HK-2 (cell line): ENCODE measurements at regions not wholly inside any gene's neighbourhood (a gene's known extent, or its start where the extent isn't known, plus 50 kb on each side); places are given as distances from the start of the nearest gene placed in this dataset.
"Not testable (repeated sequence)": the region's sequence is repeated elsewhere in the genome, so short reads cannot be mapped to it uniquely, and the experiment has no call there.

ENCODE experiments used
- DNase-seq: peaks from one replicate; pipeline ENCODE4 v3.0.0-alpha.2; 2018; ENCODE audit not compliant: unreplicated experiment

- DNase-seq: no peak
These were observed 208.4 kb upstream of the ADAMTS3 start for GRCh38 chr4:72777436-72777835.

- no peak for DNase-seq
These were observed 201.7 kb upstream of the ADAMTS3 start for GRCh38 chr4:72770708-72771107.

GRCh38 chr4:72768364-72768763 lies 199.3 kb upstream of the ADAMTS3 start:
- DNase-seq: peak; percentile 44

DNA sequence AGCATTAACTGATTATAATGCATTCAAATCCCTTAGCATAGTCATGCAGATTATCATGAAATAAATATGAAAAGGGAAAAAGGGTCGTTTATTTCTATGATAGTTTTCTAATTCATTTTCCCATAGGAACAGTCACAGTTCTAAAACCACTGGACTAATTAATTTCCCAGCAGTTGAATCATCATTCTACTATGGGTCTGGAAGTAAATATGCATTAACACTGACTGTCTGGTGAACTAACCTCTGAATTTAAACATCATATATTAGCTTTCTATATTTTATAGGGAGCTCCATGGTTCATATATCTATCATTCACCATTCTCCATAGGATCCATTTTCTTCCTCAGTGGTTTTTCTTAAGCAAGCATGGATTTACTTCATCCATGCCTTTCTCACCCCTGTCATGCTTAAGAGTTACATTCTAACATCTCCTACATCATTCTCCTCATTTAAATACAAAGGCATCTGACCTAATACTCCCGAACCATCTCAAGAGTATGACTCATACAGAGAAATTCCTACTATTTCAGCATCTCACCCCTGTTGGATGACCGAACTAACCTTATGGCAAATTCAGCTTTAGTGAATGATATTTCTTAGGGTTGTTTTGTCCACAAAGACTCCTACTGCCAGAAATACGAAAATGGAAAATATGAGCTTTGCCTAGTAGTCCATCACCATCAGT lies 198.7 kb upstream of the ADAMTS3 start:
- DNase-seq: no peak

- DNase-seq: not testable (repeated sequence)
These were observed 196.8 kb upstream of the ADAMTS3 start for GRCh38 chr4:72765788-72766187.

- DNase-seq: no peak
These were observed 192.5 kb upstream of the ADAMTS3 start for GRCh38 chr4:72761368-72762038.

DNA sequence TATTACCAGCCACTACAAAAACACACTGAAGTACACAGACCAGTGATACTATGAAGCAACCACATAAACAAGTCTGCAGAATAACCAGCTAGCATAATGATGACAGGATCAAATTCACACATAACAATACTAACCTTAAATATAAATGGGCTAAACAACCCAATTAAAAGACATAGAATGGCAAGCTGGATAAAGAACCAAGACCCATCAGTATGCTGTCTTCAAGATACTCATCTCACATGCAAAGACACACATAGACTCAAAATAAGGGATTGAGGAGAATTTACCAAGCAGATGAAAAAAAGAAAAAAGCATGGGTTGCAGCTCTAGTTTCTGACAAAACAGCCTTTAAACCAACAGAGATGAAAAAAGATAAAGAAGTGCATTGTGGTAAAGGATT lies 184.4 kb upstream of the ADAMTS3 start:
- not testable (repeated sequence) for DNase-seq

GRCh38 chr4:72744103-72744725 lies 175.2 kb upstream of the ADAMTS3 start:
- no peak for DNase-seq

- DNase-seq: no peak
These were observed 174.1 kb upstream of the ADAMTS3 start for GRCh38 chr4:72743078-72743477.

DNA sequence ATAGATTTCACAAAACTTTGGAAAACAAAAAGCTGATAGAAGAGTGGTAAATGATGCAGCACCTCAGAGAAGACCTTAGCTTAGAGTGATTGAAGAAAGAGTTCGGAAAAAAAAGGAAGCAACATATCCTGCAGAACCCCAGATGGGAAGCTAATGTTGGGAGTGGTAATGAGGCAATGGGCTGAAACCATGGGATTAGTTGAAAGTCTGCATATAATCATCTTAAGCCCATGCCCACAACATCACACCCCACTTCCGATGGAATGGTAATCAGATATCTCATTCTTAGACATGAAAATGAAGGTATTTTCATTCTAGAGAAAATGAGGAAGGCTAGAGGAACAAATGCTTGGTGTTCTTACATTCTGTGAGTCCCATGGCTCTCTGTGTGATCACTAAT lies 146.3 kb upstream of the ADAMTS3 start:
- DNase-seq: no peak

DNA sequence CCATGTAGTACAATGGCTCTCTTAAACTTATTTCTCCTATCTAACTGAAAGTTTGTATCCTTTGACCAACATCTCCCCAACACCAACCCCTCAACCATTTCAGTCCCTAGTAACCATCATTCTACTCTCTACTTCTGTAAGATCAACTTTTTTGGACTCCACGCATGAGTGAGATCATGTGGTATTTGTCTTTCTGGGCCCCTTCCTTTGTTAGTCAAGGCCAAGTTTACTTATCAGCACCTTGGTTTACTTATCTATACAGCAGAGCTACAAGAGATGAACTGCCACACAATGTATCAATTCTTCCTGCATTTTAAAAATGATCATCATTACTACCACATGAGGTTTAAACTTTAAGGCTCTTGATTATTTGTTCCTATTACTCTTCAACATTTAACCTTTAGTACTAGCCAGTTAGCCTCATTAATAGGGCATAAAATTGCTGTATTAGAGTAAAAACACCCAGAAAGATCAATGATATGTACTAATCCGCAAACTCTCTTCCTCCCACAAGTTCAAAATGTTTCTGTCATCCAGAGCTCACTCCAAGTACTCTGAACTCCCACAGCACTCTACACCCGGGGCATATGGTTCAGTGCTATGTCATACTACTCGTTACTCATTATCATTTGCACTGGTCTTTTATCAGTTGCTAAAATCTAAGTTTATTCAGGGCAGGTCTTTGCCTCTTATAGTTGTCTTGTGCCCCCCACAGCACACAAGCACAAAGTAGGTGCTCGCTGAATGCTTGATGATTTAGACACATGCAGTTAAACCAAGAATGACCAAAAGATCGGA lies 145.7 kb upstream of the ADAMTS3 start:
- no peak for DNase-seq

DNA sequence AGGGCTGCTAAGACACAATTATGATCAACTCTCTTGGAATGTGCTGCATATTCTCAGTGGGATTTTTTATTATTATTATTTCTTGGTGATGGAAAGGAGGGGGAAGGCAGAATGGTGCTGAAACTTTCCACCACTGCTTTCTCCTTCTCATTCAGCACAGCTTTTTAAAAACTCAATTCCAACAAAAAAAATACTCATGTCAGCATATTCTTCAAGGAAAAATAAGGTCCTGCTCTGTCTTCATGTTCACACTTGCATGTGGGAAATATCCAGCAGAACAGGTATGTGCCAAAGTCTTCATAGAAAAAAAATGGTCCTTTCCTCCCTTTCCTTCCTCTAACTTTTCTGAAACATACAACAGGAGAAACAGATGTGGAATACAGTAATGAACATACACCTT lies 144.0 kb upstream of the ADAMTS3 start:
- DNase-seq: no peak

DNA sequence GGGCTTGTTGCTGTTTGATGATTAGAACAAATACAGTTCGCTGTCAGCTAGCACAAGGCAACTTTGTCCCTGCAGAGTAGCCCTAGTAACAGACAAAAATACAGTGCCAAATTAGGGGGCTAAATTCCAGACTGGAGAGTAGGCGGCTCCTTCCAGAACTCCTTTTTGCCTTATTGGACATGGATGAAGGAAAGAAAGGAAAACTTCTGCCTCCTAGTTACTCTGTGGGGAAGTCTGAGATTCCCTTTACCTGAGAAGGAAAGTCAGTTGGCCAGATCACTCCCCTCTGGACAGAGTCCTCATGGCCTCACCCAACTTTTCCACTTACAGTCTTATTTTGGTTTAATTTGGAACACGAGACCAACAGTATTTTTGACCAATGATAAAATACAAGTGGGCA lies 140.5 kb upstream of the ADAMTS3 start:
- no peak for DNase-seq

GRCh38 chr4:72706684-72707083 lies 137.7 kb upstream of the ADAMTS3 start:
- DNase-seq: no peak

DNA sequence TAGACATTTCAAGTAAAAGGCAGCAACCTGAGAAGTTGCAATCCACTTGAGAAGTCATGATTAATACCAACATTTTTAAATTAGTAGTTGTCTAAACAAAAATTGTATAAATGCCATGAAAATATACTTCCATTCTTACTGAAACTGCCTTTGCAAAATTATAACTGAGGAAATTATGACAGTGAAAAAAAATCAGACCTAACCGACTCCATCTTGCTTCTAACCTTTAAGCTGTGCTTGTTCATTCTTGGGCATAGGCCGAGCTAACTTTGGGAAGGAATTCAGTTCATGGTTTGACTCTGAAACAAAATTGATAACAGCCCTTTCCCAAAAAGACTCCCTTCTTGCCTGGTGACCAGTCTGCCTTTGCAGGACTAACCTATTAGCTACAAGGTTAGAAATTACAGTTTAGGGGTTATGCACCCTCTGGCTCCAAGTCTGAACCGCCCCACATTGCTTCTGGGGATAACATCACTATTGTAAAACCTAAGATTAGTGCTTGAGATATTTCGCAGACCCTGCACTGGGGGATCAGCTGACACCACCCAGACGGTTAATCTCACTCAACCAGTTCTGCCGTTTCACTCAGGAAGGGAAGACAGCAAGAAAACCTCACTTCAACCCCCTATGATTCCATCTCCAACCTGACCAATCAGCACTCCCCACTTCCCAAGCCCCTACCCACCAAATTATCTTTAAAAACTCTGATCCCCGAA lies 136.1 kb upstream of the ADAMTS3 start:
- not testable (repeated sequence) for DNase-seq

- DNase-seq: no peak
These were observed 133.9 kb upstream of the ADAMTS3 start for GRCh38 chr4:72702948-72703347.

- peak; percentile 10 for DNase-seq
These were observed 133.2 kb upstream of the ADAMTS3 start for GRCh38 chr4:72701987-72702819.

DNA sequence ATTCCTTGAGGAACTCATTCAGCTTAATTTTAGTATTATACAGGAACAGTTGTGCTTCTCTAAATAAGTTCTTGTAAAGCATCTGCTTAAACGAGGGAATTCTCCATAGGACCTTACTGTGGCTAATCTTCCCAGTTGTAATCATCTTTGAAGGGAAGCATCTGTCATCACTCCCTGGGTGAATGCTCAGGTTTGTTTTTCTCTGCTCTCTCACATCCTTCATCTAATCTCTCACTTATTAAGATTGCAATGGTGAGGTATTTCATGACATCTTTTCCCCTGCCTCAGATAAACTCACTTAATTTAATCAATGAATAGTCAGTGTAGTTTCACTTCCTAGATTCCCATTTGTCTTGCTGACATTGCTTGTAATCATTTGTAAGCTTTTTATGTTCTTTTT lies 121.8 kb upstream of the ADAMTS3 start:
- no peak for DNase-seq

GRCh38 chr4:72689923-72690322 lies 120.9 kb upstream of the ADAMTS3 start:
- no peak for DNase-seq

DNA sequence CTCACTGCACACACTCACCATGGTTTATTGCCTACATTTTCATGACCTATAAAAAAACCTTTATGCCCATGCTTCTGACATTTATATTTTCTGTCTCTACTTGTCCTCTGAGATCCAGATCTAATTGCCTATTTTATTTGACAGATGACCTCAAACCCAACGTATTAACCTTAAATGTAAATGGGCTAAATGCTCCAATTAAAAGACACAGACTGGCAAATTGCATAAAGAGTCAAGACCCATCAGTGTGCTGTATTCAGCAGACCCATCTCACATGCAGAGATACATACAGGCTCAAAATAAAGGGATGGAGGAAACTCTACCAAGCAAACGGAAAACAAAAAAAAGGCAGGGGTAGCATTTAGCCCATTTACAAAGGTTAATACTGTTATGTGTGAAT lies 117.4 kb upstream of the ADAMTS3 start:
- not testable (repeated sequence) for DNase-seq

- DNase-seq: no peak
These were observed 110.6 kb upstream of the ADAMTS3 start for GRCh38 chr4:72679666-72680065.
